ENCODE measurements at regions not wholly inside any gene's neighbourhood (a gene's known extent, or its start where the extent isn't known, plus 50 kb on each side); places are given as distances from the start of the nearest gene placed in this dataset.

DNA sequence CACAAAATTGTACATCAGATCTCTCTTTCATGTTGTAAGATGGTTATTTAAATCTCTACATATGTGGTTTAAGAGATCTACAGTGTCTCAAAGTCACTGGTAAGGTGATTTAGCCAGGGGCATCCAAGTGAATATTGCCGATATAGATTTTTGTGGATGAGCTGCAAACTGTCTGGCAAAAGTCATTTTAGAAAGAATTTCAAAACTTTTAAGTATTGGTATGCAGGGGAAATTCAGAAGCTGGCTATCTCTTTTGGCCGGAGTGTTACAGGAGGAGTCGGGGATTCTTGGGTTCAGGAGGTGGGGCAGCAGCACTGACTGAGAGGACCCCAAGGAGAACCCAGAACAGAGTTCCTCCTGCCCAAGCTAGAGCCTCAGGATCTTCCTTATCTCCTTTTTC, 69.9 kb downstream of the PTHLH start:
- 97% methylated on average over 3 of the region's 3 CpGs for WGBS
- DNase-seq (ENCODE audit: low spot score): no peak
- intact Hi-C loops (cut with DNase I): no loop called here
- no peak overlapping the region for H3K27ac ChIP-seq
- no peaks in the 10 kb centered on the region for H3K9me3 ChIP-seq
- H3K36me3 ChIP-seq: no peaks in the 10 kb centered on the region
- no peaks in the 10 kb centered on the region for H3K4me1 ChIP-seq (replicated peaks)
- no peaks in the 10 kb centered on the region for H3K27me3 ChIP-seq (replicated peaks; ENCODE audit: insufficient read depth)
- no peak for TF ChIP-seq POLR2A (IDR thresholded peaks at IDR 0.05)
- no peak for TF ChIP-seq POLR2AphosphoS5 (IDR thresholded peaks at IDR 0.05)
- TF ChIP-seq, protein P1, sequence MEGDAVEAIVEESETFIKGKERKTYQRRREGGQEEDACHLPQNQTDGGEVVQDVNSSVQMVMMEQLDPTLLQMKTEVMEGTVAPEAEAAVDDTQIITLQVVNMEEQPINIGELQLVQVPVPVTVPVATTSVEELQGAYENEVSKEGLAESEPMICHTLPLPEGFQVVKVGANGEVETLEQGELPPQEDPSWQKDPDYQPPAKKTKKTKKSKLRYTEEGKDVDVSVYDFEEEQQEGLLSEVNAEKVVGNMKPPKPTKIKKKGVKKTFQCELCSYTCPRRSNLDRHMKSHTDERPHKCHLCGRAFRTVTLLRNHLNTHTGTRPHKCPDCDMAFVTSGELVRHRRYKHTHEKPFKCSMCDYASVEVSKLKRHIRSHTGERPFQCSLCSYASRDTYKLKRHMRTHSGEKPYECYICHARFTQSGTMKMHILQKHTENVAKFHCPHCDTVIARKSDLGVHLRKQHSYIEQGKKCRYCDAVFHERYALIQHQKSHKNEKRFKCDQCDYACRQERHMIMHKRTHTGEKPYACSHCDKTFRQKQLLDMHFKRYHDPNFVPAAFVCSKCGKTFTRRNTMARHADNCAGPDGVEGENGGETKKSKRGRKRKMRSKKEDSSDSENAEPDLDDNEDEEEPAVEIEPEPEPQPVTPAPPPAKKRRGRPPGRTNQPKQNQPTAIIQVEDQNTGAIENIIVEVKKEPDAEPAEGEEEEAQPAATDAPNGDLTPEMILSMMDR (IDR thresholded peaks at IDR 0.05): no peak
- no peak overlapping the region for H3K4me3 ChIP-seq

DNA sequence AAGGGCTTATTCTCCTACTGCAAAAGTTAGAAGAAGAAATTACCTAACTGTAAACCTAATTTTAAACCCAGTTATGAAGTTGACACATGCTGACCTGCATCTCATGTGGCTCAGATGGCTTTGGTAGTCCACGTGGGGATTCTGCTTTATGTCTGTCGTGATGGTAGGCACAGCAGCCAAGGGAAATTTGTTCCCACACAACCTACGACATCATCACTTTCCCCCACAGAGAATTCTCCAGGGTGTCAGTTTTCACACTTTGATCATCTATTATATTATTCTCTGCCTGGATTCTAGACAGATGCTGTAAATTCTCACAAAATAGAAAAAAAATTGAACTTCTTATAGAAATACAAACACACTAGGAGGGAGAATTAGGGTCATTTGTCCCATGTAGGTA, 70.6 kb downstream of the PTHLH start:
- intact Hi-C loops (cut with DNase I): no loop called here
- Histone ChIP-seq H3K36me3 (no peaks in the 10 kb centered on the region), H3K4me1 (replicated peaks) (no peaks in the 10 kb centered on the region), H3K4me3 (no peak overlapping the region), H3K27me3 (replicated peaks; ENCODE audit: insufficient read depth) (no peaks in the 10 kb centered on the region), H3K9me3 (no peaks in the 10 kb centered on the region), H3K27ac (no peak overlapping the region)
- TF ChIP-seq, protein P1 (IDR thresholded peaks at IDR 0.05): no peak
- WGBS: 52% methylated on average over 3 of the region's 3 CpGs
- DNase-seq (ENCODE audit: low spot score): no peak

DNA sequence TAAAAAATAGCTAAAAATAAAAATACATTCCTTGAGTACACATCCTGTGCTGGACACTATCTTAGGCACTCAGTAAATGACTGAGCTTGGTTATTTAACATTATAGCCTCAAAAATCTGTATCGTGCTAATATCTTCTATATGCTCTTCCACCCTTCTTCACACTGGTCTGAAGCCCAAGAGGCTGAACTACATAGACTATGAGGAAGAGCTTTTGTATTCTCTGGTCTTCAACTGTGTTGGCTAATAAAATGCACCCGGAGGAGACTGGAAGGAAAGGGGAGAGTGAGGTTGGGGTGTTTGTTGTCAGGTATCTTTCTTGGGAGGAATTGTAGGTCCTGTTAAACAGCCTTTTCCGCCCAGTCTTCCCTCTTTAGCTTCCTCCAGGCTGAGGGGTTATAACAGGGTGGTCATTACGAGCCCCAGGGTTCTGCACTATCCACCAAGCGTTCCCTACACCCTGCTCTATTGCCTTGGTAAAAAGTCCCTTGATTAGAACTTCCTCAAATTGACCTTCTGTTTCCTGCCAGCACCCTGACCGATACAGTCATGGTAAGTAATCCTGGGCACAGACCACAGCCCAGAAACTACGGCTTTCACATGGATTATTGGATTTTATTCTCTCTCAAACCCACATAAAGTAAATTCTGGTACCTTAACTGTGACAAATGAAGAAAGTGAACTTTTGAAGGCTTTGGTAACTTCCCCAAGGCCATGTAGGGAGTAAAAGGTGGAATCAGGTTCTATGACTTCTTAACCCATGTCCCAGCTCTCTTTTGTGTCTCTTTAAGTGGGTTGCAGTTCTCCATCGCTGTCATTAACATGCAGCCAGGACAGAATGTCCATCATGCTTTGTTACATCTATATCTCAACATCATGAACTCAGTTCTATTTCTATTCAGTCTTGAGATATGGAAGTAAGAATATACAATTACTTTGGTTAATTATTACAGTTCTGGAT, 71.3 kb downstream of the PTHLH start:
- no peaks in the 10 kb centered on the region for H3K4me1 ChIP-seq (replicated peaks)
- 85% methylated on average over 8 of the region's 8 CpGs for WGBS
- TF ChIP-seq, protein P1 (IDR thresholded peaks at IDR 0.05): no peak
- no peak overlapping the region for H3K27ac ChIP-seq
- no peak for DNase-seq (ENCODE audit: low spot score)
- H3K36me3 ChIP-seq: no peaks in the 10 kb centered on the region
- H3K4me3 ChIP-seq: no peak overlapping the region
- no peaks in the 10 kb centered on the region for H3K27me3 ChIP-seq (replicated peaks; ENCODE audit: insufficient read depth)
- H3K9me3 ChIP-seq: no peaks in the 10 kb centered on the region
- intact Hi-C loops (cut with DNase I): no loop called here

DNA sequence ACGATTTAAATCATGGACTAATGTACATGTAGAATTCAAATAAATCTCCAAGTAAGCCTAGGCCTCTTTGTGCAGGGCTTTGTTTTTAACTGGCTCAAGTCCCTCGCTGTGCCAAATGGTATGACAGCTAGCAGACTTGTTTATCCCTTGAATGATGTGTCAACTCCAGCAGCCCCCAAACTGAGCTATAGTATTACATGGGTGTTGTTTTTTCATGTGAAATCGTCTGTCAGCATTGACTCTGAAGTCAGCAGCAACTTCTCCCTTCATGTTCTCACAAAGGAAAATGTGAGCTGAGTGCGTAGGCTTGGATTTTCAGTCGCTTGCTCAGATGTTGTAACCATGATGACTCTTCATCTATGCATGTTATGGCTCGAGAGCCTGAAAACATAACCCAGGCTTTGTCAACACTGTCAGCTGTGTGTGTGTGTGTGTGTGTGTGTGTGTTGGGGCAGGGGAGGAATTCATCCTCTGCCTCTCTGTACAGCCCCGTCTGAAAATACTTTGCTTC, 73.3 kb downstream of the PTHLH start:
- TF ChIP-seq, protein P1 (IDR thresholded peaks at IDR 0.05): no peak
- TF ChIP-seq POLR2AphosphoS5 (IDR thresholded peaks at IDR 0.05) (no peak), POLR2A (IDR thresholded peaks at IDR 0.05) (no peak)
- Histone ChIP-seq H3K9me3 (no peaks in the 10 kb centered on the region), H3K36me3 (no peaks in the 10 kb centered on the region), H3K27ac (no peak overlapping the region), H3K27me3 (replicated peaks; ENCODE audit: insufficient read depth) (no peaks in the 10 kb centered on the region), H3K4me3 (no peak overlapping the region), H3K4me1 (replicated peaks) (no peaks in the 10 kb centered on the region)
- no peak for DNase-seq (ENCODE audit: low spot score)
- intact Hi-C loops (cut with DNase I): no loop called here
- 73% methylated on average over 7 of the region's 7 CpGs for WGBS

DNA sequence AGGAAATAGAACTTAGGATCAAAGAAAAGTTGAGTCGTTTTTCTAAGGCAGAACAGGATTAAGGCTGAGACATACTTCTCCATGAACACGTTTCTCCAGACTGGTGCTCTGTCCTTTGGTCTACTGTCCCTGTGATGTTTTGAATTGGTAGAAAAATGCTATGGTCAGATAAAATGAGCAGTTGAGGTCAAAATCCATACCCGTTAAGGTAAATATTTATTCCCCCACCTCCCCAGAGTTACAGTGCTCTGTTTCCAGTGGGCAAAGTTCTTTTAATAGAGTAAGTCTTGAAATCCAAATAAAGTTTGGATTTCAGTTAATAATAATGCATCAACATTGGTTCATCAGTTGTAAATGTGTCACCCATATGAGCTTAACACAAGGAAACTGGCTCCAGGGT, 74.5 kb downstream of the PTHLH start:
- Histone ChIP-seq H3K27ac (no peak overlapping the region), H3K27me3 (replicated peaks; ENCODE audit: insufficient read depth) (no peaks in the 10 kb centered on the region), H3K4me1 (replicated peaks) (no peaks in the 10 kb centered on the region), H3K9me3 (no peaks in the 10 kb centered on the region), H3K36me3 (no peaks in the 10 kb centered on the region), H3K4me3 (no peak overlapping the region)
- intact Hi-C loops (cut with DNase I): no loop called here
- DNase-seq (ENCODE audit: low spot score): no peak
- 58% methylated on average over 3 of the region's 3 CpGs for WGBS
- TF ChIP-seq POLR2AphosphoS5 (IDR thresholded peaks at IDR 0.05): no peak
- TF ChIP-seq, protein P1 (IDR thresholded peaks at IDR 0.05): no peak
- no peak for TF ChIP-seq POLR2A (IDR thresholded peaks at IDR 0.05)

Data from prostate gland (tissue), 2 donors.